K562 (cell line): ENCODE measurements at regions not wholly inside any gene's neighbourhood (a gene's known extent, or its start where the extent isn't known, plus 50 kb on each side); places are given as distances from the start of the nearest gene placed in this dataset.

ENCODE experiments used
- ATAC-seq: fragments of 200-7000 bp; cut with Tn5 transposase; 3 replicates; pipeline ENCODE4 v1.9.1; 2020; ENCODE audit warnings: moderate library complexity
- BruUV-seq: library from RNA; stranded (reverse); fragments of 400-500 nt; replicated peaks from 2 replicates; lab custom pipeline; 2021; lab: Mats Ljungman, UMichigan
- CTCF ChIA-PET: fragments of 300-600 bp; formaldehyde crosslinking; extraction: SDS; loops from one replicate; lab custom pipeline; 2021; ENCODE audit warnings: low intra/inter-chr PET ratio; lab: Yijun Ruan, JAX
- POLR2A ChIA-PET: fragments of 300-600, 350-650 bp; sonication (Branson Sonifier 250); formaldehyde crosslinking; extraction: SDS; loops from one replicate; lab custom pipeline; 2021; ENCODE audit warnings: antibody characterized with exemption, inconsistent platforms; lab: Yijun Ruan, JAX
- DNase-seq, 4 experiments: peaks; one replicate each; pipeline versions ENCODE4 v3.0.0 to v3.0.0-alpha.2; 2011 to 2018; ENCODE audit warnings: low spot score in 3 of 4, mixed read lengths in 3 of 4; ENCODE audit errors: extremely low read depth in 1 of 4
- FAIRE-seq: peaks from 2 replicates; lab custom pipeline; 2011; peaks lifted over from hg19 to GRCh38; lab: Jason Lieb, UNC
- H2AFZ ChIP-seq: 2 replicates; pipeline ENCODE4 v1.6.0; 2011; ENCODE audit warnings: low read depth, low read length, control low read depth, inconsistent platforms
- H3K27ac ChIP-seq: fragments of 200-600 bp; 3 replicates; pipeline ENCODE4 v1.8.0; 2011; ENCODE audit warnings: low read depth, mild to moderate bottlenecking, control low read depth, inconsistent platforms, low read length, moderate library complexity, mixed read lengths; ENCODE audit errors: extremely low read depth
- H3K27me3 ChIP-seq, 2 experiments: fragments of 300-600 bp in 1 of 2; 2 replicates in 1 of 2; 3 replicates in 1 of 2; pipeline versions ENCODE4 v1.6.0 to v1.8.0; 2011; ENCODE audit warnings: inconsistent platforms in 2 of 2, low read length in 2 of 2, mild to moderate bottlenecking in 1 of 2, mixed read lengths in 1 of 2, moderate library complexity in 1 of 2; ENCODE audit not compliant: control insufficient read depth in 2 of 2, insufficient read depth in 2 of 2
- H3K36me3 ChIP-seq: fragments of 300-600 bp; 3 replicates; pipeline ENCODE4 v1.8.0; 2011; ENCODE audit warnings: mild to moderate bottlenecking, low read length, inconsistent platforms; ENCODE audit not compliant: control insufficient read depth, insufficient read depth
- H3K4me1 ChIP-seq, 2 experiments: fragments of 200-600 bp in 1 of 2; replicated peaks in 1 of 2; 2 replicates in 1 of 2; 3 replicates in 1 of 2; pipeline versions ENCODE4 v1.5.1 to v1.8.0; 2011; ENCODE audit warnings: inconsistent platforms in 2 of 2, low read length in 2 of 2, mild to moderate bottlenecking in 1 of 2, mixed read lengths in 1 of 2, moderate library complexity in 1 of 2; ENCODE audit not compliant: control insufficient read depth in 2 of 2, insufficient read depth in 2 of 2
- H3K4me2 ChIP-seq: 2 replicates; pipeline ENCODE4 v1.6.1; 2011; ENCODE audit warnings: low read length, control low read depth, inconsistent platforms, mixed read lengths; ENCODE audit not compliant: insufficient read depth
- H3K4me3 ChIP-seq: fragments of 200-600 bp; sonication (generic), shearing (Covaris generic); 2 replicates; pipeline ENCODE4 v1.5.1; 2016; ENCODE audit warnings: control low read depth, inconsistent platforms
- H3K79me2 ChIP-seq: fragments of 200-600 bp; 3 replicates; pipeline ENCODE4 v1.8.0; 2011; ENCODE audit warnings: low read length, inconsistent platforms; ENCODE audit not compliant: control insufficient read depth, insufficient read depth
- H3K9ac ChIP-seq, 2 experiments: 2 replicates each; pipeline versions ENCODE4 v1.6.0 to v1.6.1; 2011; ENCODE audit warnings: low read depth in 2 of 2, low read length in 2 of 2, control low read depth in 1 of 2, inconsistent platforms in 1 of 2, mild to moderate bottlenecking in 1 of 2, mixed read lengths in 1 of 2; ENCODE audit not compliant: insufficient read depth in 1 of 2
- H3K9me1 ChIP-seq: one replicate; pipeline ENCODE4 v1.6.0; 2011; ENCODE audit warnings: inconsistent platforms, mild to moderate bottlenecking, low read length, moderate library complexity; ENCODE audit not compliant: control insufficient read depth, insufficient read depth
- H3K9me3 ChIP-seq: replicated peaks from 2 replicates; pipeline ENCODE4 v1.5.1; 2011; ENCODE audit warnings: low read depth, low read length, inconsistent platforms; ENCODE audit not compliant: control insufficient read depth, insufficient read depth
- H4K20me1 ChIP-seq: replicated peaks from 2 replicates; pipeline ENCODE4 v1.6.1; 2011; ENCODE audit warnings: low read length, inconsistent platforms, mixed read lengths; ENCODE audit not compliant: control insufficient read depth, insufficient read depth
- CTCF ChIP-seq, 3 experiments: IDR thresholded peaks in 2 of 3; conservative IDR thresholded peaks in 1 of 3; 2 replicates each; pipeline ENCODE4 v1.5.1; 2011 to 2012; ENCODE audit warnings: low read length in 3 of 3, mild to moderate bottlenecking in 3 of 3, control low read depth in 2 of 3, improper control_type of control experiment in 1 of 3, inconsistent platforms in 1 of 3, low read depth in 1 of 3, mixed read lengths in 1 of 3, moderate library complexity in 1 of 3; ENCODE audit not compliant: insufficient read depth in 2 of 3
- RAD21 ChIP-seq, 2 experiments: fragments of 250-450 bp in 1 of 2; fragments of 450-650 bp in 1 of 2; sonication (Bioruptor Pico) in 1 of 2; formaldehyde crosslinking in 1 of 2; IDR thresholded peaks in 1 of 2; conservative IDR thresholded peaks in 1 of 2; 2 replicates each; pipeline versions ENCODE4 v1.4.0 to v1.8.0; 2020 to 2022; ENCODE audit warnings: mild to moderate bottlenecking in 2 of 2, moderate library complexity in 1 of 2
- TRIM24 ChIP-seq, 2 experiments: fragments of 450-650 bp; IDR thresholded peaks; 2 replicates each; pipeline ENCODE4 v1.6.1; 2016
- TSC22D4 ChIP-seq: fragments of 450-650 bp; IDR thresholded peaks from 2 replicates; pipeline ENCODE4 v1.6.1; 2016; ENCODE audit warnings: missing genetic modification characterization, missing biosample characterization, control low read depth
- XRCC5 ChIP-seq: fragments of 200-400 bp; formaldehyde crosslinking; IDR thresholded peaks from 2 replicates; pipeline ENCODE4 v1.6.1; 2017; ENCODE audit warnings: low read depth, mild to moderate bottlenecking, low read length
- WGBS: fragments of 100-300 bp; shearing (Covaris generic); methylation state at CpG from one replicate; pipeline ENCODE4 v1.1.6; 2016; ENCODE audit warnings: low coverage, mixed read lengths; ENCODE audit not compliant: insufficient coverage; ENCODE audit errors: missing lambda C conversion rate; 5-methylcytosine and 5-hydroxymethylcytosine counted together
- in situ Hi-C: fragments of 300-500 bp; cut with MboI; formaldehyde crosslinking; loops from 4 replicates; pipeline ENCODE4 v1.15.0; 2018; ENCODE audit warnings: inconsistent platforms, mixed read lengths
- intact Hi-C: fragments of 100-400 bp; cut with micrococcal nuclease; formaldehyde crosslinking; loops from 2 replicates; pipeline ENCODE4 v1.14.2; 2022
- TF ChIP-seq, protein P1 (sequence below): fragments of 200-800 bp; sonication (Bioruptor generic); IDR thresholded peaks from 2 replicates; pipeline ENCODE4 v1.6.1; 2017; ENCODE audit warnings: missing genetic modification characterization, missing compliant biosample characterization

GRCh38 chr6:88477413-88477812 is 311.3 kb upstream of the CNR1 start:
- in situ Hi-C loops (no loop called here), intact Hi-C loops (no loop called here)
- no peaks in the 10 kb centered on the region for H3K4me1 ChIP-seq
- ATAC-seq (peak; percentile 61; the same call in 2 of the 3 replicates), FAIRE-seq (no peak), DNase-seq (peak in 1 of 4 experiments; percentile 5)
- no peak overlapping the region for H3K4me2 ChIP-seq
- no peaks in the 10 kb centered on the region for H3K9me3 ChIP-seq
- CTCF ChIA-PET: no interaction called here
- POLR2A ChIA-PET: no interaction called here
- no peaks in the 10 kb centered on the region for H4K20me1 ChIP-seq
- BruUV-seq: no TSS peak
- H3K9me1 ChIP-seq: no peaks in the 10 kb centered on the region
- H3K27me3 ChIP-seq: peaks cover 4 to 24% of the 10 kb centered on the region in 2 experiments; a peak in 3 of 5 replicates
- no peak overlapping the region for H3K27ac ChIP-seq
- WGBS: 4% methylated on average over 3 of the region's 3 CpGs
- TF ChIP-seq RAD21 (CRISPR knock-in tag; conservative IDR thresholded peaks at IDR 0.05 in 1 of 2, IDR thresholded peaks at IDR 0.05 in 1 of 2) (peak in 1 of 2 experiments; percentile 43; a peak in 2 of 4 replicates), CTCF (IDR thresholded peaks at IDR 0.05 in 2 of 3, conservative IDR thresholded peaks at IDR 0.05 in 1 of 3; ENCODE audit: insufficient read depth in 2 of 3, low read depth in 1 of 3, low read length in 3 of 3) (peak; percentile 22 to 85 (median 66); a peak in 4 of 6 replicates), TRIM24 (IDR thresholded peaks at IDR 0.05) (no peak)
- no peaks in the 10 kb centered on the region for H3K79me2 ChIP-seq
- H3K4me3 ChIP-seq: no peak overlapping the region
- H2AFZ ChIP-seq: no peak overlapping the region
- no peak overlapping the region for H3K9ac ChIP-seq
- H3K36me3 ChIP-seq: no peaks in the 10 kb centered on the region

- Histone ChIP-seq H3K27ac (no peak overlapping the region), H3K36me3 (no peaks in the 10 kb centered on the region), H3K9me1 (no peaks in the 10 kb centered on the region), H2AFZ (no peak overlapping the region), H3K9me3 (no peaks in the 10 kb centered on the region), H3K79me2 (no peaks in the 10 kb centered on the region), H3K9ac (no peak overlapping the region), H4K20me1 (no peaks in the 10 kb centered on the region), H3K4me1 (no peaks in the 10 kb centered on the region), H3K27me3 (peaks cover 4 to 24% of the 10 kb centered on the region in 2 experiments; a peak in 3 of 5 replicates), H3K4me3 (no peak overlapping the region), H3K4me2 (no peak overlapping the region)
- no TSS peak for BruUV-seq
- WGBS: 7% methylated on average over 2 of the region's 2 CpGs
- FAIRE-seq (no peak), DNase-seq (no peak), ATAC-seq (no peak)
- POLR2A ChIA-PET: no interaction called here
- in situ Hi-C loops: no loop called here
- no peak for TF ChIP-seq XRCC5
- TF ChIP-seq, protein P1, sequence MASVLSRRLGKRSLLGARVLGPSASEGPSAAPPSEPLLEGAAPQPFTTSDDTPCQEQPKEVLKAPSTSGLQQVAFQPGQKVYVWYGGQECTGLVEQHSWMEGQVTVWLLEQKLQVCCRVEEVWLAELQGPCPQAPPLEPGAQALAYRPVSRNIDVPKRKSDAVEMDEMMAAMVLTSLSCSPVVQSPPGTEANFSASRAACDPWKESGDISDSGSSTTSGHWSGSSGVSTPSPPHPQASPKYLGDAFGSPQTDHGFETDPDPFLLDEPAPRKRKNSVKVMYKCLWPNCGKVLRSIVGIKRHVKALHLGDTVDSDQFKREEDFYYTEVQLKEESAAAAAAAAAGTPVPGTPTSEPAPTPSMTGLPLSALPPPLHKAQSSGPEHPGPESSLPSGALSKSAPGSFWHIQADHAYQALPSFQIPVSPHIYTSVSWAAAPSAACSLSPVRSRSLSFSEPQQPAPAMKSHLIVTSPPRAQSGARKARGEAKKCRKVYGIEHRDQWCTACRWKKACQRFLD (CRISPR knock-in tag): no peak
- no peak for TF ChIP-seq TSC22D4
- intact Hi-C loops: no loop called here
- CTCF ChIA-PET: no interaction called here
These were observed 310.2 kb upstream of the CNR1 start for GRCh38 chr6:88476388-88476787.
